Smooth muscle cell (in vitro differentiated cells): ENCODE measurements at regions not wholly inside any gene's neighbourhood (a gene's known extent, or its start where the extent isn't known, plus 50 kb on each side); places are given as distances from the start of the nearest gene placed in this dataset.
A peak's percentile ranks its signal among the peaks of the same experiment; 100 is the strongest.

Experiments
- DNase-seq: peaks from one replicate; lab custom pipeline; 2025; ENCODE audit not compliant: unreplicated experiment; lab: John Stamatoyannopoulos, UW
- H2AFZ ChIP-seq: fragments of 200-600 bp; sonication (generic); 2 replicates; pipeline ENCODE4 v1.6.0; 2016; ENCODE audit warnings: antibody characterized with exemption, low read depth, mild to moderate bottlenecking
- H3F3A ChIP-seq: fragments of 200-600 bp; sonication (generic); 2 replicates; pipeline ENCODE4 v1.6.0; 2017; ENCODE audit warnings: antibody characterized with exemption, low read depth
- H3K27ac ChIP-seq: fragments of 200-600 bp; sonication (generic); 2 replicates; pipeline ENCODE4 v1.5.1; 2016; ENCODE audit warnings: low read depth, mild to moderate bottlenecking
- H3K27me3 ChIP-seq: fragments of 200-600 bp; sonication (generic); 2 replicates; pipeline ENCODE4 v1.6.1; 2016; ENCODE audit warnings: low read depth, mild to moderate bottlenecking
- H3K36me3 ChIP-seq: fragments of 200-600 bp; sonication (generic); 2 replicates; pipeline ENCODE4 v1.5.1; 2016; ENCODE audit warnings: low read depth
- H3K4me1 ChIP-seq: fragments of 200-600 bp; sonication (generic); 2 replicates; pipeline ENCODE4 v1.5.1; 2016; ENCODE audit warnings: low read depth
- H3K4me2 ChIP-seq: fragments of 200-600 bp; sonication (generic); 2 replicates; pipeline ENCODE4 v1.6.0; 2016; ENCODE audit warnings: mild to moderate bottlenecking
- H3K4me3 ChIP-seq: fragments of 200-600 bp; sonication (generic); 2 replicates; pipeline ENCODE4 v1.5.1; 2016; ENCODE audit warnings: mild to moderate bottlenecking
- H3K79me2 ChIP-seq: fragments of 200-600 bp; sonication (generic); 2 replicates; pipeline ENCODE4 v1.6.0; 2016; ENCODE audit warnings: low read depth, mild to moderate bottlenecking
- H3K9ac ChIP-seq: fragments of 200-600 bp; sonication (generic); 2 replicates; pipeline ENCODE4 v1.6.0; 2016; ENCODE audit warnings: low read depth
- H3K9me3 ChIP-seq: fragments of 200-600 bp; sonication (generic); replicated peaks from 2 replicates; pipeline ENCODE4 v1.5.1; 2016; ENCODE audit warnings: low read depth
- H4K20me1 ChIP-seq: fragments of 200-600 bp; sonication (generic); 2 replicates; pipeline ENCODE4 v1.6.0; 2016; ENCODE audit warnings: low read depth
- CTCF ChIP-seq: fragments of 200-600 bp; sonication (generic); IDR thresholded peaks from 2 replicates; pipeline ENCODE4 v1.5.1; 2017; ENCODE audit warnings: borderline replicate concordance, mild to moderate bottlenecking, antibody characterized with exemption; ENCODE audit not compliant: insufficient read depth, poor library complexity, severe bottlenecking
- WGBS: methylation state at CpG from one replicate; pipeline ENCODE4 v1.1.7; 2016; ENCODE audit warnings: low lambda C conversion rate; 5-methylcytosine and 5-hydroxymethylcytosine counted together

- Histone ChIP-seq H3K9me3 (no peaks in the 10 kb centered on the region), H3K9ac (no peak overlapping the region), H3K4me1 (no peaks in the 10 kb centered on the region), H4K20me1 (no peaks in the 10 kb centered on the region), H3K27ac (no peak overlapping the region), H3K27me3 (no peaks in the 10 kb centered on the region), H3F3A (peaks cover 5% of the 10 kb centered on the region), H3K4me3 (no peak overlapping the region), H2AFZ (peak overlapping the region; percentile 30), H3K79me2 (no peaks in the 10 kb centered on the region), H3K36me3 (no peaks in the 10 kb centered on the region), H3K4me2 (no peak overlapping the region)
- DNase-seq = no peak
- 73% methylated on average over 2 of the region's 2 CpGs for WGBS
- no peak for TF ChIP-seq CTCF
These were observed 109.8 kb downstream of the LUZP4 start for GRCh38 chrX:115399306-115399705.

GRCh38 chrX:115400960-115401359 is 111.4 kb downstream of the LUZP4 start:
- DNase-seq = no peak
- Histone ChIP-seq H2AFZ (no peak overlapping the region), H4K20me1 (no peaks in the 10 kb centered on the region), H3K4me2 (no peak overlapping the region), H3K79me2 (no peaks in the 10 kb centered on the region), H3K27ac (no peak overlapping the region), H3K4me1 (no peaks in the 10 kb centered on the region), H3F3A (peaks cover 5% of the 10 kb centered on the region), H3K9me3 (no peaks in the 10 kb centered on the region), H3K9ac (no peak overlapping the region), H3K4me3 (no peak overlapping the region), H3K27me3 (no peaks in the 10 kb centered on the region), H3K36me3 (no peaks in the 10 kb centered on the region)
- TF ChIP-seq CTCF = no peak
- 63% methylated on average over 3 of the region's 3 CpGs for WGBS

- WGBS = 97% methylated on average over 2 of the region's 2 CpGs
- Histone ChIP-seq H3K27ac (no peak overlapping the region), H3K4me2 (no peak overlapping the region), H2AFZ (no peak overlapping the region), H3K4me1 (peaks cover 10% of the 10 kb centered on the region), H3K9ac (no peak overlapping the region), H3K9me3 (no peaks in the 10 kb centered on the region), H4K20me1 (no peaks in the 10 kb centered on the region), H3F3A (peaks cover 5% of the 10 kb centered on the region), H3K79me2 (no peaks in the 10 kb centered on the region), H3K4me3 (no peak overlapping the region), H3K36me3 (no peaks in the 10 kb centered on the region), H3K27me3 (no peaks in the 10 kb centered on the region)
- no peak for DNase-seq
- no peak for TF ChIP-seq CTCF
These were observed 112.8 kb downstream of the LUZP4 start for GRCh38 chrX:115402299-115402698.

GRCh38 chrX:115408771-115409400 is 119.4 kb downstream of the LUZP4 start:
- no peak for TF ChIP-seq CTCF
- no peak for DNase-seq
- peak overlapping the region; percentile 77 for H3K4me2 ChIP-seq
- H2AFZ ChIP-seq = no peak overlapping the region
- peaks cover 9% of the 10 kb centered on the region for H3F3A ChIP-seq
- WGBS = 28% methylated on average over 2 of the region's 2 CpGs
- H3K9ac ChIP-seq = no peak overlapping the region
- no peaks in the 10 kb centered on the region for H3K79me2 ChIP-seq
- peaks cover 36% of the 10 kb centered on the region for H3K4me1 ChIP-seq
- no peaks in the 10 kb centered on the region for H3K27me3 ChIP-seq
- H3K27ac ChIP-seq = peak overlapping the region; percentile 61
- H3K9me3 ChIP-seq = no peaks in the 10 kb centered on the region
- no peaks in the 10 kb centered on the region for H4K20me1 ChIP-seq
- no peaks in the 10 kb centered on the region for H3K36me3 ChIP-seq
- H3K4me3 ChIP-seq = no peak overlapping the region
